ENCODE measurements at regions not wholly inside any gene's neighbourhood (a gene's known extent, or its start where the extent isn't known, plus 50 kb on each side); places are given as distances from the start of the nearest gene placed in this dataset.
A peak's percentile ranks its signal among the peaks of the same experiment; 100 is the strongest.

DNA sequence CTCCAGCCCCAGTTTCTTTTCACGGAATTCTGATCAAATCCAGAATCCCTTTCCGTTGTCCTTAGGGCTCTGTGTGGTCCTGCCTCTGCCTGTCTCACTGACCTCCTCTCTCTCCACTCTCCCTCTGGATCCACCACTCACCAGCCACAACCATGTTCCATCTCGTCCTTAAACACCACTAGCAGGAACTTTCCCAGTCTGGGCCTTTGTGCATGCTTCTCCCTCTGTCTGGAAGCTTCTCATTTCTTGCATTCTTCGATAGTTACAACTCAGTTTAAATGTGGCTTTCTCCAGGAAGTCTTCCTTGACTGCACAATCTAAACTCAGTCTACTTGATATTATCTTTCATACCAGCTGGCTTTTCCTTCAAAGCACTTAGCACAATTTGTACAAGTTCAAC is 117.7 kb upstream of the MSX2 start:
- Histone ChIP-seq H3K36me3 (no peaks in the 10 kb centered on the region), H3K4me1 (peaks cover 0 to 12% (median 3%) of the 10 kb centered on the region in 6 donors), H3K9me3 (peaks cover 0 to 14% (median 8%) of the 10 kb centered on the region in 8 donors), H3K27ac (no peak overlapping the region), H3K27me3 (replicated peaks in 1 of 7) (peaks cover 0 to 26% (median 0%) of the 10 kb centered on the region in 7 donors), H3K4me3 (no peak overlapping the region)
- intact Hi-C loops (cut with DNase I; ENCODE audit: low total_unique reads) = no loop called here
- TF ChIP-seq POLR2AphosphoS5 (IDR thresholded peaks at IDR 0.05) = no peak
- TF ChIP-seq POLR2A (IDR thresholded peaks at IDR 0.05) = no peak
- TF ChIP-seq, protein P1, sequence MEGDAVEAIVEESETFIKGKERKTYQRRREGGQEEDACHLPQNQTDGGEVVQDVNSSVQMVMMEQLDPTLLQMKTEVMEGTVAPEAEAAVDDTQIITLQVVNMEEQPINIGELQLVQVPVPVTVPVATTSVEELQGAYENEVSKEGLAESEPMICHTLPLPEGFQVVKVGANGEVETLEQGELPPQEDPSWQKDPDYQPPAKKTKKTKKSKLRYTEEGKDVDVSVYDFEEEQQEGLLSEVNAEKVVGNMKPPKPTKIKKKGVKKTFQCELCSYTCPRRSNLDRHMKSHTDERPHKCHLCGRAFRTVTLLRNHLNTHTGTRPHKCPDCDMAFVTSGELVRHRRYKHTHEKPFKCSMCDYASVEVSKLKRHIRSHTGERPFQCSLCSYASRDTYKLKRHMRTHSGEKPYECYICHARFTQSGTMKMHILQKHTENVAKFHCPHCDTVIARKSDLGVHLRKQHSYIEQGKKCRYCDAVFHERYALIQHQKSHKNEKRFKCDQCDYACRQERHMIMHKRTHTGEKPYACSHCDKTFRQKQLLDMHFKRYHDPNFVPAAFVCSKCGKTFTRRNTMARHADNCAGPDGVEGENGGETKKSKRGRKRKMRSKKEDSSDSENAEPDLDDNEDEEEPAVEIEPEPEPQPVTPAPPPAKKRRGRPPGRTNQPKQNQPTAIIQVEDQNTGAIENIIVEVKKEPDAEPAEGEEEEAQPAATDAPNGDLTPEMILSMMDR (IDR thresholded peaks at IDR 0.05 in 8 of 11, conservative IDR thresholded peaks at IDR 0.05 in 3 of 11) = no peak
- no peak for DNase-seq
- 65 to 71% (median 67%) methylated on average over 4 of the region's 4 CpGs for WGBS, 5 donors

DNA sequence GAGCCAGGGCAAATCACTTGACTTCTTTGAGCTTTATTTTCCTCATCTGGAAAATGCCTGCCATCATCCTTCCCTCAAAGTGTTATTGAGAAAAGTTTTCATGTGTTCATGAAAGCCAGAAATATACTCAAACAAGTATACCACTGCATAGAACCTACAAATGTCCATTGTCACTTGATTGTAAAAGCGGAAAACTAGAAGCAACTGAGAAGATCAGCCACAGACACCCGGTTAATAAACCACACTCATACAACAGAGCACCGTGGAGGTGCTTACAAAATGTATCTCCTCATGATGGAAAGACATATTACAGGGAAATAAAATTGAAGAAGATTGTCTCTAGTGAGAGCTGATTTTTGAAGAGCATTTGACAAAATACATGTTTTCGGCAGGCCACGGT is 117.2 kb upstream of the MSX2 start:
- H3K9me3 ChIP-seq = peaks cover 0 to 14% (median 8%) of the 10 kb centered on the region in 8 donors
- no peak for DNase-seq
- 89 to 95% (median 94%) methylated on average over 5 of the region's 5 CpGs for WGBS, 5 donors
- H3K27me3 ChIP-seq (replicated peaks in 1 of 7) = peaks cover 0 to 26% (median 0%) of the 10 kb centered on the region in 7 donors
- H3K4me1 ChIP-seq = peaks cover 0 to 12% (median 3%) of the 10 kb centered on the region in 6 donors
- H3K4me3 ChIP-seq = no peak overlapping the region
- TF ChIP-seq, protein P1 (IDR thresholded peaks at IDR 0.05 in 8 of 11, conservative IDR thresholded peaks at IDR 0.05 in 3 of 11) = no peak
- no peak for TF ChIP-seq POLR2AphosphoS5 (IDR thresholded peaks at IDR 0.05)
- intact Hi-C loops (cut with DNase I; ENCODE audit: low total_unique reads) = no loop called here
- H3K36me3 ChIP-seq = no peaks in the 10 kb centered on the region
- H3K27ac ChIP-seq = no peak overlapping the region

- intact Hi-C loops (cut with DNase I; ENCODE audit: low total_unique reads) = no loop called here
- WGBS, 5 donors = 68 to 79% (median 72%) methylated on average over 9 of the region's 9 CpGs
These were observed 116.5 kb upstream of the MSX2 start for GRCh38 chr5:174607916-174608315.

GRCh38 chr5:174608631-174609097 is 115.7 kb upstream of the MSX2 start:
- H3K4me3 ChIP-seq = no peak overlapping the region
- no peak overlapping the region for H3K27ac ChIP-seq
- WGBS, 5 donors = 2 to 14% (median 13%) methylated on average over 8 to 14 of the region's 14 CpGs
- peaks cover 0 to 12% (median 3%) of the 10 kb centered on the region in 6 donors for H3K4me1 ChIP-seq
- TF ChIP-seq POLR2A (IDR thresholded peaks at IDR 0.05) (no peak), POLR2AphosphoS5 (IDR thresholded peaks at IDR 0.05) (peak; percentile 40 to 65 (median 48))
- peak; percentile 81 for DNase-seq
- intact Hi-C loops (cut with DNase I; ENCODE audit: low total_unique reads) = no loop called here
- no peaks in the 10 kb centered on the region for H3K36me3 ChIP-seq
- H3K27me3 ChIP-seq (replicated peaks in 1 of 7) = peaks cover 0 to 26% (median 0%) of the 10 kb centered on the region in 7 donors
- peaks cover 0 to 9% (median 5%) of the 10 kb centered on the region in 8 donors for H3K9me3 ChIP-seq

More at GRCh38 chr5:174607916-174608315, 116.5 kb upstream of the MSX2 start:
- DNase-seq = no peak
- no peak overlapping the region for H3K4me3 ChIP-seq
- peaks cover 0 to 14% (median 8%) of the 10 kb centered on the region in 8 donors for H3K9me3 ChIP-seq
- TF ChIP-seq, protein P1 (IDR thresholded peaks at IDR 0.05 in 8 of 11, conservative IDR thresholded peaks at IDR 0.05 in 3 of 11) = no peak
- TF ChIP-seq POLR2A (IDR thresholded peaks at IDR 0.05) = no peak
- no peak for TF ChIP-seq POLR2AphosphoS5 (IDR thresholded peaks at IDR 0.05)
- peaks cover 0 to 26% (median 0%) of the 10 kb centered on the region in 7 donors for H3K27me3 ChIP-seq (replicated peaks in 1 of 7)
- no peak overlapping the region for H3K27ac ChIP-seq
- H3K4me1 ChIP-seq = peaks cover 0 to 12% (median 3%) of the 10 kb centered on the region in 6 donors
- no peaks in the 10 kb centered on the region for H3K36me3 ChIP-seq
